Globus pallidus (tissue), 1 donor: ENCODE measurements at regions not wholly inside any gene's neighbourhood (a gene's known extent, or its start where the extent isn't known, plus 50 kb on each side); places are given as distances from the start of the nearest gene placed in this dataset.
"Not testable (repeated sequence)": the region's sequence is repeated elsewhere in the genome, so short reads cannot be mapped to it uniquely, and the experiment has no call there.

Source experiments
- DNase-seq: peaks from one replicate; pipeline ENCODE4 v3.0.0-alpha.2; 2015; ENCODE audit warnings: low spot score

DNA sequence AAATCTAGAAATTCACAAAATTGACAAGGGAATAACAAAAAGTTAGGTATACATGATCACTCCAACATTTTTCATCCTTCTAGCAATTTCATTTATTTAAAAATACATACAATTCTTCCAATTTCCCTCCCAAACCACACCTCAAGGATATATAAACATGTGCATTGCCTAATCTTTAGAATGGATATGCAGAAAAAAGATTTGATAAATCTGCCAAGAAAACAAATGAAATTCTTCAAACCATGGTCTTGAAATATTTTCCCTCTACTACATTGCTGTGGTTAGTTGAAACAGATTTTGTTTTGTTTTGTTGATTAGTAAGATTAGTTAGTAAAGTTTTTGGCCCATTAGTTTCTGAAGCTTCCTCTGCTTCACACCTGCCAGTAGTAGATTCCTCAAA, 703.3 kb upstream of the CCDC179 start:
- no peak for DNase-seq

DNA sequence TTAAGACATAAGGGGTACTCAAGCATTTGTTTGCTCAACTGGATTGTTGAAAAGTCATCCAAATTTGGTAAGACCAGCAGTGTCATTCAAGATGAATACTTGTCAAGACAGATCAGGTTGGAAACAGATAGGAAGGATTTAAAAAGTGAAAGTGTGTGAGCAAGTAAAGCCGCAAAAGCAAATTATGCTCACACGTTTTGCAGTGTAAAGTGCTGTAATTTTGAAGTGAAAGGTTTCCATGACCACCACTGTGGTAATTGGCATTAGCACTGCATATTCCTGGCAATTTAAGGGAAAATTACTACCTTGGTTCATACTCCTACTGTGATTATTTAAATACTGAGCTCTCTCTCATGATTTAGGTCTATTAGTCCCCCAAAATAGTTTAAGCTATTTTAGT, 704.1 kb upstream of the CCDC179 start:
- no peak for DNase-seq

DNA sequence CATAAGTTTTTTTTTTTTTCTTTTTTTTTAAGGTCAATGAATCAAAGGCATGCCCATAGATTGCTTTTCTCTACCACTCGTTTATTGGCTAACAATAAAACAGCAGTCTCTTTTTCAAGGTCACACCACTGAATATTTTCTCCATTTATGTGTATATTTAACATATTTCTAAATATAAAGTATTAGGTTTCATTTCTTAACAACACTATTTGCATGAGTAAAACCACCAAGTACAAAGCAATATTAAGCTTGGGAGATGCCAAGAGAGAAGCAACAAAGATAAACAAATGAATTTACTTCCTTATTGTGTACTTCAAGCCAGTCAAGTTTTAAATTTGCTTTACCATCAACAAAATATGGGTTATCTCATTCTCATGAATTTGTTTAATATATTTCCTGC, 708.9 kb upstream of the CCDC179 start:
- no peak for DNase-seq

DNA sequence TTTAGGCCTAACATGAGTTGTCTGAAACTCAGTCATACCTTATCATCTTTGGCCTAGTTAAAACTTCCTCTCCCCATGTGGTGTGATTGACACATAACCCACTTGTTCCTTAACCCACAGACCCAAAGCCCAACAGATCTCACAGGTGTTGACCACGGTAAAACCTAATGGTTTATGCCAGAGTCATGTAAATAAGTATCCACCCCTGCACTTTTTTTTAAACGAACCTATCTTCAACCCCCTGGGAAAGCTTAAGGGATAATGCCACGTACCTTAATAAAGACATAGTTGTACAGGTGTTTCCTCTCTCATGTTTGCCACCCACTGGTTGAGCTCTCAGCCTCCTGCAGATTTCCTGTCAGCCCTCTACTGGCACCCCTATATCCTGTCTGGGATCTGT, 709.3 kb upstream of the CCDC179 start:
- DNase-seq: no peak

DNA sequence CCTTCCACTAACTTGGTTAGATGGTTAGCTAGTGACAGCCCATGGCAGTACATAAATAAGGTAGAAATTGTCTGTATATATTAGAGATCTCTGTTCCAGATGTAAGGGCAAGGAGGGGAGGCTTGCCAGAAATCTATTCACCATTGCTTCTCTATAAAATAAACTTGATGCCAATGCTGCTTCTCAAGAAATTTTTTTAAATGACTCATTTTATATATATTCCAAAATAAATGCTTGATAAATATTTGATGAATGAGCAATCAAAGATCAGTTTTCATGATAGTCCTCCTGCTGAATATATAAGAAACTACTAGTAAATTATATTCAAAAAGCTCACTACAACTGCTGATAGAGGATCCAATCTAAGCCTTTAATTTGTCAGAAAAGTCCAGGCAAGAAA, 710.6 kb upstream of the CCDC179 start:
- DNase-seq: no peak

DNA sequence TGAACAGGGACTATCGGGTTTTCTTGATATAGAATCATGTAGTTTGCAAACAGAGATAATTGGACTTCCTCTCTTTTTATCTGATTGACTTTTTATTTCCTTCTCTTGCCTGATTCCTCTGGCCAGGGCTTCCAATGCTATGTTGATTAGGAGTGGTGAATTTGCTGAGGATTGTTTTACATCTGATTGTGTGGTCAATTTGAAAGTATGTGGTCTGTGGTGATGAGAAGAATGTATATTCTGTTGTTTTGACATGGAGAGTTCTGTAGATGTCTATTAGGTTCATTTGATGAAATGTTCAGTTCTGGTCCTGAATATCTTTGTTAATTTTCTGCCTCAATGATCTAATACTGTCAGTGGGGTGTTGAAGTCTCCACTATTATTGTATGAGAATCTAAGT, 713.2 kb upstream of the CCDC179 start:
- no peak for DNase-seq

DNA sequence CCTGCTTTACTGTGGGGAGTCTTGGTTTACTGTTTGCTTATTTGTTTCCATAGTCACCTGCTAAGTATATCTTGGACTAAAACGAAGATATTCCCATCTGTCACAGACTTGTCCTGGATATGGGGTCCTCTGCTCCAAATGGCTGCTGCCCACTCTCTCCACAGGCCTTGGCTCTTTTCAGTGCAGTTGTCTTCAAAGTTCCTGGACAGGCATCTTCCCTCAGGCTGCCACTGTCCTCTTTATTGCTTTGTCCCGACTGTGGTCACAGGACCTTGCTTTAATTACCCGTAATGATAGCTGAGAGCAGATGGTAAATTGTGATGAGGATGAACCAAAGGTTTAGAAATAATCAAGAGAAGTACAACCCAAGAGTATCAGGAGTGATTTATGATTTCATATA, 713.9 kb upstream of the CCDC179 start:
- no peak for DNase-seq

DNA sequence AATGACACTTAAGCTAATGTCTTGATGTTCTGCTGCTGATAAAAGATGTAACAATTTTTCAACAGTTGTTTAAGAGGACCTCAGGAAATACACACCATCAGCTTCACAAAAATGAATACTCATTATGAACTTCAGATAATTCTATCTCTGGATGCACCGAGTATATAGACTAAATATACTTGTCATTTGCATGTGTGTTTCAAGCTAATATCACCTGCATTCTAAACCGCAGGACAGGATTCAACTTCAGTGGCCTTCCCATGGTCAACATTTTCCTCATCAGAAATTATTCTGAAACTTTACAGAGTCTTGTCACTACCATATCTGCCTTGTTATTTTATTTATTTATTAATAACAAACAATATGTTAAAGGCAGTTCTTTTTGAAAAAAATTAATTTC, 717.0 kb upstream of the CCDC179 start:
- DNase-seq: no peak

DNA sequence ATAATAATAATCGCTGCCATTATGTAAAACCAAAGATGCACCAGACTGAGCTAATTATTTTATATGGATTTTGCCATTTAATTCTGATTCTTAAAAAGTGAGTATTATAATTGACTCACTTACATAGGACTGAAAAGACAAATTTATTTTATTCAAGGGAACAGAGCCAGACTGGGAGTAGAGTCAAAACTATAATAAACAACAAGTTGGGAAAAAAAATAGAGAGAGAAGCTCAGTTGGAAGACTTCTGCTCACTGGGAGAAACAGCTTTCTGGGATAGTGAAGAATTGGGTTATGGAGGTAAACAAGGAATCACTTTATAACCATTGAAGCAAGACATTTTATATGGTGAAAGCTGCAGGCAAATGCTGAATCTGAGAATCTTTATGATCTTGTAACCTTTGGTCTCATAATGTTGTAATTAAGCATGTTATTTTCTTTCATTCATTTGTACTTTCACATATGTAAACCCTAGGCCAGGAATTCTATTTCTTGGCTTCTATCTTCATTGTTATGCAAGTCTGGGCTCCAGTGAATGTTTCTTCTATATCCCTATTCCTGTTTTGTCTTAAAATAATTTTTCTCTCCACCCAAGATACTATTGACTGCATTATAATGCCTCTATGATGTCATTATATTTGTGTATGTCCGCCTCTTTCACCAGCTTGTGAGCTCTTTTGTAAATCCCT, 725.3 kb upstream of the CCDC179 start:
- DNase-seq: no peak

DNA sequence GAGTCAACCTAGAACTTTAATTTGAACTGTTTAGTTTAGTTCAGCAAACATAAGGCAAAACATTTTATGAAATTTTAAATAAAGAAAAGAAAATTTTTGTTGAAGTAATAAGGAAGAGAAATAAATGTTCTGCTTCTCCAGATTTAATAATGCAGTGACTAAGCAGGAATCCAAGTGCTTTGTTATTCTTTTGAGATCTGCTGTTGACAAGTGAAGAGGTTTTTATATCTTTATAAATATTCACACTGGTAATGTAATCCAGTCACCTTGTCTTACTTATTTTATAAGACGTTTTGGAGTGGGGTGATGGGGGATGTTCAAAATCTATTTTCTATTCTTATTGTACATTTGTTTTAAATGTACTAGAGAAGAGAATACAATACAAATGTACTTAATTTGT, 725.9 kb upstream of the CCDC179 start:
- DNase-seq: no peak

DNA sequence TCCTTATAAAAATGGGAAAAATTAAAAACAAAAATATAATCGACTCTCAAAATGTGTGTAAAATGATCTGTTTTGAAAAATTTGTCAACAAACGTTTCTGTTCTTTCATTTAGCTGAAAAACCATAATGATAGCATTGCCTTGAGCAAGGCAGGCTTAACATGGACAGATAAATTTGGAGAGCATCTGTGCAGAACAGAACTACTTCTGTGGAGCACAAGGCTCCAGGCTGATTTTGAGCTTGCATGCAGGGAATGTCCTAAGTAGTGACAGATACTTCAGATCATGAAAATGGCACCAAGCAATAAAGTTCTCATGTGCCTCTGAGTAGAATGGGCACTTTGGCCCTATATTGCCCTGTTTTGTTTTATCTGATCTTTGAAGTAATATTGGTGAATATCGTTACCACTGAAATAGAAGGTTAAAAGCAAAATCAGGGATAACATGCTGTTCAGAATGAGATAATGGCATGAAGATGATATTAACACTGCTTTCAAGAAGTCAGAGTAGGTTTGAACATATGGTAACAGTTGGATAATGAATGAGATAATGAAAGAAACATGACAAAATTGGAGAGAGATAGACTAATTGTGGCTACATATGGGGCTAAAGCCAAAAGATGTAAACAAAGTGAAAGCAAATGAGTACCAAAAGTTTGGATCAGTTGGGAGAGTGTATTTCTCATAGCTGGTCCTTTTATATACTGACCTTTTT, 730.5 kb upstream of the CCDC179 start:
- no peak for DNase-seq

DNA sequence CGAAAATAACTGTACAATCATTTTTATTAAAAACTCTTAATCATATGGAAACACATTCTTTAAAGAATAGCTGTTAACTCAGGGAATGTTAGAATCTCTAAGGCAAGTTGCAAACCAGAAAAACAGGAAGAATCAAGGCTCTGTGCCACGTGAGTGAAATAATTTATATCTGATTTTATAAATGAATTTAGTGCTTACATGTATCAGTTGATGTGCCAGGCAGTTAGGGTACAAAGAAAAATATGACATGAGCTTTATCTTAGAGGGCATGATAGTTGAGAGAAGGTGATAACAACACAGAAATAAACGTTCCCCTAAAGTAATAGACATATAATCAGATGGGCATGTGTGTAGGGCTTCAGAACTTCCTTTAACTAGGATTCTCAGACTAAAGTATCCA, 734.5 kb upstream of the CCDC179 start:
- no peak for DNase-seq

DNA sequence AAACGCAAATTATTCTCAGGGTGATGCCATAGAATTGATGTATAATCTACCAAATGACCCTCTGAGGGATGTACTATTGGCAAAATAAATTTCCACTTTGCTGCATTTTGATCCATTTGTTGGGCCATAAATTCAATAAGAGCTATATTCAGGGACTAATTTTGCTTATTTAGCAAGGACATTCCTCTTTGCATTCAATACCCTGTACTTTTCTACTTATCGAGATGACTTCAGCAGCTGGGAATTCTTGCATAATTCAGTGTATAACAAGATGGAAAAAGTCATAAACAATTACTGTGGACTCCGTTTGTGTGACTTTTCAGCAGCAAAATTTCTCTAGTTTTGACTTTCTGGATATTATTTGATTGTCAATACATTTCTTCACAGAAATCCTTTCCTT, 744.7 kb upstream of the CCDC179 start:
- no peak for DNase-seq

DNA sequence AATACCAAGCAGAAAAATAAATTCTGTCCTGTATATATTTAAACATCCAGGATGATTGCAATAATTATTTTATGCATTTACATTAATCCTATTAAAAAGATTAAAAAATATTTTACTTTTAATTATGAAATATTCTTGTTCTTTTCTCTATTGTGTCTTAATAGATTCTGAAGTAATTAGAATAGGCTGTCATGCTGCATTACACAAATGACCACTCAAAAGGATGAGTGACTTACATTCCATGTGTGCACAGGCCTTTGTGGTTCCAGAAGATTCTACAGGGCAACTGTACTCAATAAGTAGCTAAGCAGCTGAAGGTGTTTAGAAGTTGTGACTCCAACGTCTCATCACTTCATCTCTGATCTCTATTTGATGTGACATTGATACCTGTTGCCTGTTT, 745.9 kb upstream of the CCDC179 start:
- DNase-seq: no peak

DNA sequence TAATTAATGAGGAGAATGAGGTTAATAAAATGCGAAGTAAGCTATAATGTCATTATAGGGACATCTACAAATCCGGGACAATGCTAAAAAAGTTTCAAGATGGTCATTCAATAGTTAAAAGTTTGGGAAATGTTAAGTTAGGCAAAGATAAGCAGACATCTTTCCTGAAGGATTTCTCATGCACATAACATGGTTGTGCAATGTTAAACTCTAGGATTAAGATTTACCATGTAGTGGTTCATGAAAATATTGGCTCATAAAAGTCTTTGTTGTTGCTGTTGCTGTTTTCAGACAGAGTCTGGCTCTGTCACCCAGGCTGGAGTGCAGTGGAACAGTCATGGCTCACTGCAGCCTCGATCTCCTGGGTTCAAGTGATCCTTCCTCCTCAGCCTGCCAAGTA, 751.5 kb upstream of the CCDC179 start:
- DNase-seq: no peak

DNA sequence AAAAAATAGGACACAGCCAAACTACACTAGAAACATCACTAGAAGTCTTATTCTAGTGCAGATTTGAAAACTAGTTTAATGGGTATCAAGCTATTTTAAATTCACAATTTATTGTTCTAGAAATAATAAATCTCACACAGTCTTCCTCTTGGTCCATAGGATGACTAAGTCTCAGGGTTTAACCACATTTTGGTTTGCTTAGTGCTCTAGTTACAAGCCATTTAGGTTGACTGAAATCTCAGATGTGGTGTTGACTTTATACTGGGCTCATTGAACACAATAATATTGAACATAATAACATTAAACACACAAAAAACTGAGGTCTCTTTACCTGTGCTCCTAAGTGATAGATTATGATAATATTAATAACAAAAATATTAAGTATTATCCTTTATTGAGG, 760.3 kb upstream of the CCDC179 start:
- DNase-seq: no peak

DNA sequence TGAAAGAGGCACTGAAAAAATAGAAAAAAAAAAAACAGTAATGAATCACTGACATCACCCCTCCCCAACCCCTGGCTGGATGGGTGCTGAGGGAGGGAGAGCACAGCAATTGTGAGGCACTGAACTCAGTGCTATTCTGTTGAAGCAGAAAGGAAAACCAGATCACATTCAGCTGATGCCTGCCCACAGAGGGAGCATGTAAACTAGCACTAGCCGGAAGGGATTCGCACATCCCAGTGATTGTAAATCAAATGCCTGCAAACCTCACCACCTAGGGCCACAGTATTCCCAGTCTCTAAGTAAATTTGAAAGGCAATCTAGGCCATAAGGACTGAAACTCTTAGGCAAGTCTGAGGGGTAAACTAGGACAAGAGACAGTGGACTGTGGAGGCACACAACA, 772.0 kb upstream of the CCDC179 start:
- no peak for DNase-seq

DNA sequence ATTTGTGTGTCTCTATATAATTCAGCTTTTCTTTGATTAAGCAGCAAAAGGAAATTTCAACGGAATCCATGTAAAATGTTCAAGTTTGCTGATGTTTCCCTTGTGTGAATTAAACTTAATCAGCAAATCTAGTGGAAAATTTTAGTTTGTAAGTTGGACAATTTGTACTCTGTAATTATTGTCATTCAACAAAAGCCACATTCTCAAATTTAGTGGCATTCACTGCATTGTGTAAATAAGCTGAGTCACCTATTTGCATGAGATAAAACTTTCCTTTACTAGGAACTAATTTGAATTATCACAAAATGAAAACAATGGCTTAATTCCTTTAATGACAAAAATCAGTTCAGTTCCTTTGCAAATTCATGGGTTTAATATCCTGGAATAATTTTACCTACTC, 784.2 kb upstream of the CCDC179 start:
- DNase-seq: no peak

DNA sequence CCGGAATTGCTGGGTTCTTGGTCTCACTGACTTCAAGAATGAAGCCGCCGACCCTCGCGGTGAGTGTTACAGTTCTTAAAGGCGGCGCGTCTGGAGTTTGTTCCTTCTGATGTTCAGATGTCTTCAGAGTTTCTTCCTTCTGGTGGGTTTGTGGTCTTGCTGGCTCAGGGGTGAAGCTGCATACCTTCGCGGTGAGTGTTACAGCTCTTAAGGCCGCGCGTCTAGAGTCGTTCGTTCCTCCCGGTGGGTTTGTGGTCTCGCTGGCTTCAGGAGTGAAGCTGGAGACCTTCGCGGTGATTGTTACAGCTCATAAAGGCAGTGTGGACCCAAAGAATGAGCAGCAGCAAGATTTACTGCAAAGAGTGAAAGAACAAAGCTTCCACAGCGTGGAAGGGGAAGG, 792.1 kb upstream of the CCDC179 start:
- DNase-seq: not testable (repeated sequence)

DNA sequence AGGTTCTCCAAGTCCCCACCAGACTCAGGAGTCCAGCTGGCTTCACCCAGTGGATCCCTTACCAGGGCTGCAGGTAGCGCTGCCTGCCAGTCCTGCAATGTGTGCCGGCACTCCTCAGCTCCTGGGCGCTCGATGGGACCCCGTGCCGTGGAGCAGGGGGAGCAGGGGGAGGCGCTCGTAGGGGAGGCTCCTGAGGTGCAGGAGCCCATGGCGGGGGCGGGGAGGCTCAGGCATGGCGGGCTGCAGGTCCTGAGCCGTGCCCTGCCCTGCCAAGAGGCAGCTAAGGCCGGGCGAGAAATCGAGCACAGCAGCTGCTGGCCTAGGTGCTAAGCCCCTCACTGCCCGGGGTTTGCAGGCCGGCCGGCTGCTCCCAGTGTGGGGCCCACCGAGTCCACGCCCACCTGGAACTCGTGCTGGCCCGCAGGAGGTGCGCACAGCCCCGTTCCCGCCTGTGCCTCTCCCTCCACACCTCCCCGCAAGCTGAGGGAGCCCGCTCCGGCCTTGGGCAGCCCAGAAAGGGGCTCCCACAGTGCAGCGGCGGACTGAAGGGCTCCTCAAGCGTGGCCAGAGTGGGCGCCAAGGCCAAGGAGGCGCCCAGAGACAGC, 792.9 kb upstream of the CCDC179 start:
- no peak for DNase-seq

DNA sequence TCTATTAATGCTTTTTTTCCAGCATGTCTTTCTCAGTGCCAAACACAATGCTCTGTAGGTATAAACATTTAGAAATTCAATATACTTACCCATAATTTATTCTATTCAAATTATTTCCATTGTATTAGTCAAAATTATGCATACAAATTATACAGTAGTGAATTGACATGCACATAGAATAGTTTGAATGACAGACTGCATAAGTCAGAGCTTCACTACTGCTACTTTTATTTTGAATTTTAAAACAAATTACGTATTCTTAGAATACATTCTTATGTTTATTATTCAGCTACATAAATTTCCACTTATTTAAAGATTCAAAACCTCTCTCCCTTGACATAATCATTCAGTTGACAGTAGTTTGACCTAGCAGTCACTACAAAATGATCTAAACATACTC, 808.0 kb upstream of the CCDC179 start:
- DNase-seq: no peak

DNA sequence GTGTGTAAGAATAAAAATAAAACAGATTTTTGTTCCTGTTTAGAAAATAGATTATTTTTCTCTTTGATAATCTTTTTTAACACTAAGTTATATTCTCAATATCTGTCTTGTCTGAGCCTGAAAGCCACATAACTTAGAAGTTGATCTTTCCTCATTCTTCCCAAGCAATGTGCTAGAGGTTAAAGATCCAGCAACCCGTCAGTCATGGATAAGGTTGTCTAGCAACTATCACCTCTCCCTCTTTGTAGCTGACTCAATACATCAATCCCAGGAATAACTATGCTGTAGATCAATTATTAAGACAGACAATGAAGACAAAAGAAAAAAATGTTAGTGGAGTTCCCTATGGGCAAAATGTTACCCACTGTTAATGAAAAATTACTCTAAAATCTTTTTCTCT, 813.1 kb upstream of the CCDC179 start:
- DNase-seq: no peak

DNA sequence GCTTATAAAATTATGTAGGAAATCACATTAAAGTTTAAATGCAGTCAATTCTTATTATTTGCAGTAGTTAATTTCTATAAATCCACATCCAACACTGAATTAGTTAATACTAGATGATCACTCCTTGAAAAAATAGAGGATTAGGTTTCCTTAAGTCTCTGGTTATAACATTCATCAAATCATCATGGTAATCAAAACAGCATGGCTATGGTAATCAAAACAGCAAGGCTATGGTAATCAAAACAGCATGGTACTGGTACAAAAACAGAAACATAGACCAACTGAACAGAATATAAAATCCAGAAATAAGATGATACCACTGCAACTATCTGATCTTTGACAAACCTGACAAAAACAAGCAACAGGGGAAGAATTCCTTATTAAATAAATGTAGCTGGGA, 814.6 kb upstream of the CCDC179 start:
- DNase-seq: no peak

DNA sequence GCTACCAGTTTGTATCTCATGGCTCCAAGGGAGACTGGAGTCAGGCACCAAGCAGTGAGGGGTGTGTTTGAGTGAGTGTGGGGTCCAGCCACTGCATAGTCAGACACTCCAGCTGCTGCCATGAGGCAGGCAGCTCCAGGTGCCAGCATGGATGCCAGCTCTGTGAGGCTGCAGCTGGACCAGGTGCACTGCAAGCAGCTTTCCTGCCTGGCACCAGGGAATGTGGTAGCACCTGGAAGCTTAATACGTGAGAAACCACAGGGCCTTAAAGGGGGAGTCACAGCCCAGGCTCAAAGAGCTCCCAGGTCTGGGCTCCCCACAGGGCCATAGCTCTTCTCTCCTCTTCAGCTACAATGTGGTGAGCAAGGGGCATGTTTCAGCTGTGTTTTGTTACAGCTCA, 817.8 kb upstream of the LUZP2 start:
- no peak for DNase-seq
